GM18868 (cell line): ENCODE measurements at regions not wholly inside any gene's neighbourhood (a gene's known extent, or its start where the extent isn't known, plus 50 kb on each side); places are given as distances from the start of the nearest gene placed in this dataset.

Source experiments
- ATAC-seq: cut with Tn5 transposase; IDR thresholded peaks from one replicate; pipeline ENCODE4 v1.9.1; 2021; ENCODE audit warnings: mild to moderate bottlenecking, moderate library complexity; ENCODE audit not compliant: unreplicated experiment

- no peak for ATAC-seq
Observed at GRCh38 chr20:48070991-48071652, 285.8 kb upstream of the SULF2 start.

GRCh38 chr20:48069596-48069995 lies 284.3 kb upstream of the SULF2 start:
- ATAC-seq: no peak

- no peak for ATAC-seq
Observed at GRCh38 chr20:48066851-48067250, 281.6 kb upstream of the SULF2 start.

GRCh38 chr20:48066246-48066645 lies 281.0 kb upstream of the SULF2 start:
- ATAC-seq: no peak

- no peak for ATAC-seq
Observed at GRCh38 chr20:48065833-48066232, 280.6 kb upstream of the SULF2 start.

- ATAC-seq: no peak
Observed at GRCh38 chr20:48064929-48065328, 279.6 kb upstream of the SULF2 start.

GRCh38 chr20:48060841-48061720 lies 275.8 kb upstream of the SULF2 start:
- no peak for ATAC-seq

GRCh38 chr20:48058611-48059559 lies 273.6 kb upstream of the SULF2 start:
- ATAC-seq: no peak

- no peak for ATAC-seq
Observed at GRCh38 chr20:48057739-48058138, 272.5 kb upstream of the SULF2 start.

GRCh38 chr20:48057251-48057650 lies 272.0 kb upstream of the SULF2 start:
- no peak for ATAC-seq

- no peak for ATAC-seq
Observed at GRCh38 chr20:48056218-48056617, 270.9 kb upstream of the SULF2 start.

GRCh38 chr20:48054051-48054450 lies 268.8 kb upstream of the SULF2 start:
- no peak for ATAC-seq

GRCh38 chr20:48052475-48052835 lies 267.2 kb upstream of the SULF2 start:
- no peak for ATAC-seq

- no peak for ATAC-seq
Observed at GRCh38 chr20:48051794-48052474, 266.7 kb upstream of the SULF2 start.

- ATAC-seq: no peak
Observed at GRCh38 chr20:48049641-48050040, 264.4 kb upstream of the SULF2 start.

- ATAC-seq: no peak
Observed at GRCh38 chr20:48049171-48049570, 263.9 kb upstream of the SULF2 start.

GRCh38 chr20:48047447-48047846 lies 262.2 kb upstream of the SULF2 start:
- no peak for ATAC-seq

- no peak for ATAC-seq
Observed at GRCh38 chr20:48042628-48043027, 257.3 kb upstream of the SULF2 start.

- no peak for ATAC-seq
Observed at GRCh38 chr20:48041078-48041780, 255.9 kb upstream of the SULF2 start.

- ATAC-seq: no peak
Observed at GRCh38 chr20:48040491-48040890, 255.2 kb upstream of the SULF2 start.
